ENCODE measurements at regions not wholly inside any gene's neighbourhood (a gene's known extent, or its start where the extent isn't known, plus 50 kb on each side); places are given as distances from the start of the nearest gene placed in this dataset.

- TF ChIP-seq CTCF (conservative IDR thresholded peaks at IDR 0.05) (no peak), ZFX (IDR thresholded peaks at IDR 0.05) (no peak)
These were observed 201.0 kb upstream of the GBE1 start for GRCh38 chr3:81962396-81962795.
